Stimulated activated CD4-positive, alpha-beta T cell treated with anti-CD3 and anti-CD28 coated beads, Interleukin-2, amount 100 ng/mL, for 48 hours (primary cell): ENCODE measurements at regions not wholly inside any gene's neighbourhood (a gene's known extent, or its start where the extent isn't known, plus 50 kb on each side); places are given as distances from the start of the nearest gene placed in this dataset.

Experiments used
- DNase-seq, 2 donors: peaks; one replicate each; pipeline ENCODE4 v3.0.0-alpha.2; 2020

GRCh38 chr16:86664522-86665318, 86.4 kb downstream of the FOXL1 start:
- DNase-seq = peak; percentile 50 to 51

GRCh38 chr16:86665319-86665675, 86.9 kb downstream of the FOXL1 start:
- DNase-seq = no peak

GRCh38 chr16:86665929-86666328, 87.6 kb downstream of the FOXL1 start:
- no peak for DNase-seq

- DNase-seq = no peak
These were observed 88.7 kb downstream of the FOXL1 start for GRCh38 chr16:86667035-86667434.

GRCh38 chr16:86668136-86668910, 90.0 kb downstream of the FOXL1 start:
- no peak for DNase-seq

- DNase-seq = no peak
These were observed 91.0 kb downstream of the FOXL1 start for GRCh38 chr16:86669285-86669805.

GRCh38 chr16:86669937-86670749, 91.8 kb downstream of the FOXL1 start:
- no peak for DNase-seq

- DNase-seq = no peak
These were observed 92.4 kb downstream of the FOXL1 start for GRCh38 chr16:86670750-86671234.

- no peak for DNase-seq
These were observed 93.3 kb downstream of the FOXL1 start for GRCh38 chr16:86671486-86672178.

- no peak for DNase-seq
These were observed 94.0 kb downstream of the FOXL1 start for GRCh38 chr16:86672179-86672863.

- DNase-seq = no peak
These were observed 95.0 kb downstream of the FOXL1 start for GRCh38 chr16:86673090-86673955.

- no peak for DNase-seq
These were observed 95.7 kb downstream of the FOXL1 start for GRCh38 chr16:86673956-86674453.

- DNase-seq = no peak
These were observed 97.9 kb downstream of the FOXL1 start for GRCh38 chr16:86676254-86676670.

- no peak for DNase-seq
These were observed 101.1 kb downstream of the FOXL1 start for GRCh38 chr16:86679490-86679889.

GRCh38 chr16:86680162-86680561, 101.8 kb downstream of the FOXL1 start:
- no peak for DNase-seq

- no peak for DNase-seq
These were observed 102.3 kb downstream of the FOXL1 start for GRCh38 chr16:86680661-86681030.

GRCh38 chr16:86681031-86681756, 102.8 kb downstream of the FOXL1 start:
- no peak for DNase-seq

- no peak for DNase-seq
These were observed 103.4 kb downstream of the FOXL1 start for GRCh38 chr16:86681757-86682106.

GRCh38 chr16:86682219-86682904, 104.0 kb downstream of the FOXL1 start:
- DNase-seq = no peak
